ENCODE measurements at regions not wholly inside any gene's neighbourhood (a gene's known extent, or its start where the extent isn't known, plus 50 kb on each side); places are given as distances from the start of the nearest gene placed in this dataset.

DNA sequence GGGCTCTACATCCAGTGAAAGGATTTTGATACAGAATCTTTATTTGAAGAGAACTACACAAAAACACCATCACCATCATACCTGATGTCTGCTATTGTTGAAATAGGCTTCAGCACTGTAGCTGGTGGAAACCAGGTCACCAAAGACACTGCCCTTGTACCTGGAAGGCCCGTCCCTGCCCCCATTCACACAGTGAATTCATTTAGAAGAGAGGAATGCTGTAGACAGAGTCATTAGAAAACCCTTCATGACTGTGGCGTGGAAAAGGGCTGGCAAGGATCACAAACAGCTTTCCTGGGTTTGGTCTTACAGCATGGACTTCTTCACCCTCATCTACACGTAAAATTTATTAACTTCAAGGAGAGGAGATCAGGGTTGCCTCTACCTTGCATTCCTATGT, 202.0 kb upstream of the NRP1 start:
- no peak for DNase-seq
- 76% methylated on average over 3 of the region's 3 CpGs for WGBS (ENCODE audit: insufficient coverage, low coverage, low lambda C conversion rate, missing lambda C conversion rate)
- Histone ChIP-seq H3K4me1 (no peaks in the 10 kb centered on the region), H3K4me3 (no peak overlapping the region), H3K9me3 (no peaks in the 10 kb centered on the region), H3K27me3 (no peaks in the 10 kb centered on the region), H3K36me3 (no peaks in the 10 kb centered on the region), H3K27ac (no peak overlapping the region)
- TF ChIP-seq, protein P1, sequence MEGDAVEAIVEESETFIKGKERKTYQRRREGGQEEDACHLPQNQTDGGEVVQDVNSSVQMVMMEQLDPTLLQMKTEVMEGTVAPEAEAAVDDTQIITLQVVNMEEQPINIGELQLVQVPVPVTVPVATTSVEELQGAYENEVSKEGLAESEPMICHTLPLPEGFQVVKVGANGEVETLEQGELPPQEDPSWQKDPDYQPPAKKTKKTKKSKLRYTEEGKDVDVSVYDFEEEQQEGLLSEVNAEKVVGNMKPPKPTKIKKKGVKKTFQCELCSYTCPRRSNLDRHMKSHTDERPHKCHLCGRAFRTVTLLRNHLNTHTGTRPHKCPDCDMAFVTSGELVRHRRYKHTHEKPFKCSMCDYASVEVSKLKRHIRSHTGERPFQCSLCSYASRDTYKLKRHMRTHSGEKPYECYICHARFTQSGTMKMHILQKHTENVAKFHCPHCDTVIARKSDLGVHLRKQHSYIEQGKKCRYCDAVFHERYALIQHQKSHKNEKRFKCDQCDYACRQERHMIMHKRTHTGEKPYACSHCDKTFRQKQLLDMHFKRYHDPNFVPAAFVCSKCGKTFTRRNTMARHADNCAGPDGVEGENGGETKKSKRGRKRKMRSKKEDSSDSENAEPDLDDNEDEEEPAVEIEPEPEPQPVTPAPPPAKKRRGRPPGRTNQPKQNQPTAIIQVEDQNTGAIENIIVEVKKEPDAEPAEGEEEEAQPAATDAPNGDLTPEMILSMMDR (IDR thresholded peaks at IDR 0.05) = no peak
- no peak for TF ChIP-seq POLR2A (IDR thresholded peaks at IDR 0.05)
- no peak for ATAC-seq
- intact Hi-C loops (cut with DNase I) = no loop called here

DNA sequence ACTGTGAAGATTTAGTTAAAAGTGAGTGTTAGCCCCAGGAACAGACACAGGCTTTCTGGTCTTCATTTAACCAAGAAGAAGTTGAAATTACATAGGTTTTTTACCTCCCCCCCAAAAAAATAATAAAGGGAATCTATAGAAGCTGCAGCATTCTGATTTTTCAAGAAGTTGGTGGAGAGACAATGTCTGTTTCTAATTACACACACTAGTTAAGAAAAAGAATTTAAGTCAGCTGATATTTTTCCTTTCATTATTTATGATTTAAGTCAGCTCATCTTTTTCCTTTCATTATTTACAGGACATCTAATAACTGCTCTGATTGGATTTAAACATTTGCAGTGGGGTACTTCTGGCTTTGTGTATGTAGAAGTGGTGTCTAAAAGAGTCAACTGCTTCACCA, 201.4 kb upstream of the NRP1 start:
- no peak for ATAC-seq
- no peaks in the 10 kb centered on the region for H3K9me3 ChIP-seq
- H3K27me3 ChIP-seq = no peaks in the 10 kb centered on the region
- no peak overlapping the region for H3K4me3 ChIP-seq
- no peak for TF ChIP-seq POLR2A (IDR thresholded peaks at IDR 0.05)
- TF ChIP-seq, protein P1 (IDR thresholded peaks at IDR 0.05) = no peak
- H3K4me1 ChIP-seq = no peaks in the 10 kb centered on the region
- no peak for DNase-seq
- intact Hi-C loops (cut with DNase I) = no loop called here
- H3K36me3 ChIP-seq = no peaks in the 10 kb centered on the region
- H3K27ac ChIP-seq = no peak overlapping the region

DNA sequence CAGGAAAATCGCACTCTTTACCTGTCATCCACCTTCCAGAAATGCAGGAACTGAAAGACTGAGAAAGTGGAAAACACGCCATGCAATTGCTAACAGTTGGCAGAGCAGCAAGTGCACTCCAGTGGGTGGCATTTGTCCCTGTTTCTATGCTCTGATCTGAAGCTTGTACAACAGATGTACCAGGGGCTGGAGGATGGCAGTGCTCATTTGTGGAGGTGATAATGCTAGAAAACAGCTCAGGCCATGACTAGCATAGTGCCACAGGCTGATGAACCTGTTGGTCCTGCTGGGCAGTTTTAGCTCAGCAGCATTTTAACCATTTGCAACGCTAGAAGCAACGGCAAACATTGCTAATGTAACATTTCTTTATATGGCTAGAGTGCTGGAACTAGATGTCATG, 199.9 kb upstream of the NRP1 start:
- Histone ChIP-seq H3K9me3 (no peaks in the 10 kb centered on the region), H3K36me3 (no peaks in the 10 kb centered on the region), H3K4me3 (no peak overlapping the region), H3K4me1 (no peaks in the 10 kb centered on the region), H3K27me3 (no peaks in the 10 kb centered on the region), H3K27ac (no peak overlapping the region)
- intact Hi-C loops (cut with DNase I) = no loop called here
- ATAC-seq (no peak), DNase-seq (no peak)
- TF ChIP-seq, protein P1 (IDR thresholded peaks at IDR 0.05) = no peak
- TF ChIP-seq POLR2A (IDR thresholded peaks at IDR 0.05) = no peak
- WGBS (ENCODE audit: insufficient coverage, low coverage, low lambda C conversion rate, missing lambda C conversion rate) = 86% methylated on average over 4 of the region's 4 CpGs

- Histone ChIP-seq H3K27me3 (no peaks in the 10 kb centered on the region), H3K9me3 (no peaks in the 10 kb centered on the region), H3K4me3 (no peak overlapping the region), H3K36me3 (no peaks in the 10 kb centered on the region), H3K27ac (no peak overlapping the region), H3K4me1 (no peaks in the 10 kb centered on the region)
- DNase-seq (no peak), ATAC-seq (no peak)
- TF ChIP-seq, protein P1 (IDR thresholded peaks at IDR 0.05) = no peak
- TF ChIP-seq POLR2A (IDR thresholded peaks at IDR 0.05) = no peak
- WGBS (ENCODE audit: insufficient coverage, low coverage, low lambda C conversion rate, missing lambda C conversion rate) = 87% methylated on average over 5 of the region's 5 CpGs
- intact Hi-C loops (cut with DNase I) = no loop called here
Measured at GRCh38 chr10:33533612-33534011, 199.1 kb upstream of the NRP1 start.

- DNase-seq = no peak
- Histone ChIP-seq H3K36me3 (no peaks in the 10 kb centered on the region), H3K4me1 (no peaks in the 10 kb centered on the region), H3K27ac (no peak overlapping the region), H3K9me3 (no peaks in the 10 kb centered on the region), H3K27me3 (no peaks in the 10 kb centered on the region), H3K4me3 (no peak overlapping the region)
- TF ChIP-seq, protein P1 (IDR thresholded peaks at IDR 0.05) = no peak
- TF ChIP-seq POLR2A (IDR thresholded peaks at IDR 0.05) = no peak
- WGBS (ENCODE audit: insufficient coverage, low coverage, low lambda C conversion rate, missing lambda C conversion rate) = 59% methylated on average over 3 of the region's 7 CpGs
- intact Hi-C loops (cut with DNase I) = no loop called here
- ATAC-seq = no peak
Measured at GRCh38 chr10:33532901-33533300, 198.4 kb upstream of the NRP1 start.

All from right lobe of liver (tissue), 6 donors.